Stomach (tissue), 8 donors: ENCODE measurements at regions not wholly inside any gene's neighbourhood (a gene's known extent, or its start where the extent isn't known, plus 50 kb on each side); places are given as distances from the start of the nearest gene placed in this dataset.

Experiments
- DNase-seq, 2 donors: peaks; one replicate each; pipeline versions ENCODE4 v3.0.0 to v3.0.0-alpha.2; 2013 to 2019
- H3K27ac ChIP-seq, 5 donors: fragments of 200-600 bp in 4 of 5; sonication (generic) in 4 of 5; one replicate each; pipeline ENCODE4 v1.5.1; 2013 to 2019; ENCODE audit warnings: mild to moderate bottlenecking in 1 of 5, moderate library complexity in 1 of 5
- H3K27me3 ChIP-seq, 3 donors: fragments of 200-600 bp; sonication (generic); one replicate each; pipeline ENCODE4 v1.5.1; 2017 to 2019; ENCODE audit warnings: mixed run types in 1 of 3
- H3K36me3 ChIP-seq, 4 donors: fragments of 200-600 bp; sonication (generic); 1 replicate in 3 of 4; 2 replicates in 1 of 4; pipeline ENCODE4 v1.5.1; 2016 to 2019
- H3K4me1 ChIP-seq, 4 donors: fragments of 200-600 bp; sonication (generic); one replicate each; pipeline ENCODE4 v1.5.1; 2016 to 2019
- H3K4me3 ChIP-seq, 4 donors: fragments of 200-600 bp; sonication (generic) in 3 of 4; one replicate each; pipeline ENCODE4 v1.5.1; 2016 to 2019; ENCODE audit warnings: mild to moderate bottlenecking in 1 of 4
- H3K9me3 ChIP-seq, 4 donors: fragments of 200-600 bp; sonication (generic); one replicate each; pipeline ENCODE4 v1.5.1; 2016 to 2019
- EP300 ChIP-seq: sonication (generic); formaldehyde crosslinking; IDR thresholded peaks from one replicate; pipeline ENCODE4 v1.6.1; 2017; ENCODE audit warnings: antibody characterized with exemption
- POLR2A ChIP-seq, 4 donors: fragments of 450-650 bp; IDR thresholded peaks; one replicate each; pipeline ENCODE4 v1.6.1; 2016; ENCODE audit warnings: antibody characterized with exemption in 4 of 4, control low read depth in 2 of 4, mild to moderate bottlenecking in 1 of 4, moderate library complexity in 1 of 4
- POLR2AphosphoS5 ChIP-seq, 3 donors: sonication (generic); formaldehyde crosslinking; IDR thresholded peaks; one replicate each; pipeline ENCODE4 v1.6.1; 2016; ENCODE audit warnings: antibody characterized with exemption in 3 of 3
- WGBS, 5 donors: extraction: QIAGEN DNeasy Blood & Tissue Kit in 3 of 5; methylation state at CpG; one replicate each; pipeline versions ENCODE4 v1.1.5 to v1.1.7; 2013 to 2018; 5-methylcytosine and 5-hydroxymethylcytosine counted together
- intact Hi-C: fragments of 100-400 bp; cut with DNase I; formaldehyde crosslinking; loops from one replicate; pipeline ENCODE4 v1.15.1; 2023; ENCODE audit warnings: low total_unique reads
- TF ChIP-seq, protein P1 (sequence below), 7 experiments: fragments of 450-650 bp in 4 of 7; fragments of 200-600 bp in 3 of 7; sonication (generic) in 3 of 7; IDR thresholded peaks; one replicate each; pipeline ENCODE4 v1.5.1; 2016 to 2019; ENCODE audit warnings: antibody characterized with exemption in 7 of 7, control low read depth in 2 of 7, mild to moderate bottlenecking in 1 of 7
- donor health status: healthy with polysubstance abuse.
- donor health status: Bipolar disorder and iron deficiency.
- donor health status: healthy.

DNA sequence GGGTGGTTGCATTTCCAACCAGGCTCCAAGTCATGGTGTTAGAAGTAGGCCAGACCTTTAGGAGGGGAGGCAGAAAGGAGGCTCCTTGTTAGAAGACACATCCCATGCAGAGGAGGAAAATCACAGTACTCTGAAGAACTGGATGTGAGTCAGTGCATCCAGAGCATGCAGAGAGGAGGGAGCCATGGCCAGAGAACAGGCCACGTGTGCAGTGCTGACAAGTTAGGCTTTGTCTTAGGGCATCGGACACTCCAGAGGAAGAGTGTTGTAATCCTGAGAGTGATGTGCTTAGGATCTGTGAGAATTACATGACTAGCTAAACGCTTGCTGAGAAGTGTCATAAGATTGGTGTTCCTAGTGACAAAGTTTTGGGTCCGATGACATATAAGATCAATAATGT lies 456.5 kb upstream of the THRB start:
- WGBS, 5 donors, result 82 to 100% (median 96%) methylated on average over 4 of the region's 4 CpGs
- TF ChIP-seq, protein P1, sequence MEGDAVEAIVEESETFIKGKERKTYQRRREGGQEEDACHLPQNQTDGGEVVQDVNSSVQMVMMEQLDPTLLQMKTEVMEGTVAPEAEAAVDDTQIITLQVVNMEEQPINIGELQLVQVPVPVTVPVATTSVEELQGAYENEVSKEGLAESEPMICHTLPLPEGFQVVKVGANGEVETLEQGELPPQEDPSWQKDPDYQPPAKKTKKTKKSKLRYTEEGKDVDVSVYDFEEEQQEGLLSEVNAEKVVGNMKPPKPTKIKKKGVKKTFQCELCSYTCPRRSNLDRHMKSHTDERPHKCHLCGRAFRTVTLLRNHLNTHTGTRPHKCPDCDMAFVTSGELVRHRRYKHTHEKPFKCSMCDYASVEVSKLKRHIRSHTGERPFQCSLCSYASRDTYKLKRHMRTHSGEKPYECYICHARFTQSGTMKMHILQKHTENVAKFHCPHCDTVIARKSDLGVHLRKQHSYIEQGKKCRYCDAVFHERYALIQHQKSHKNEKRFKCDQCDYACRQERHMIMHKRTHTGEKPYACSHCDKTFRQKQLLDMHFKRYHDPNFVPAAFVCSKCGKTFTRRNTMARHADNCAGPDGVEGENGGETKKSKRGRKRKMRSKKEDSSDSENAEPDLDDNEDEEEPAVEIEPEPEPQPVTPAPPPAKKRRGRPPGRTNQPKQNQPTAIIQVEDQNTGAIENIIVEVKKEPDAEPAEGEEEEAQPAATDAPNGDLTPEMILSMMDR (IDR thresholded peaks at IDR 0.05), result no peak
- no peak for TF ChIP-seq POLR2AphosphoS5 (IDR thresholded peaks at IDR 0.05)
- no peak for TF ChIP-seq POLR2A (IDR thresholded peaks at IDR 0.05)
- no peak for TF ChIP-seq EP300
- Histone ChIP-seq H3K27ac (no peak overlapping the region), H3K4me3 (no peak overlapping the region), H3K9me3 (no peaks in the 10 kb centered on the region), H3K36me3 (no peaks in the 10 kb centered on the region), H3K27me3 (no peaks in the 10 kb centered on the region), H3K4me1 (no peaks in the 10 kb centered on the region)
- DNase-seq, result no peak
- intact Hi-C loops, result no loop called here

DNA sequence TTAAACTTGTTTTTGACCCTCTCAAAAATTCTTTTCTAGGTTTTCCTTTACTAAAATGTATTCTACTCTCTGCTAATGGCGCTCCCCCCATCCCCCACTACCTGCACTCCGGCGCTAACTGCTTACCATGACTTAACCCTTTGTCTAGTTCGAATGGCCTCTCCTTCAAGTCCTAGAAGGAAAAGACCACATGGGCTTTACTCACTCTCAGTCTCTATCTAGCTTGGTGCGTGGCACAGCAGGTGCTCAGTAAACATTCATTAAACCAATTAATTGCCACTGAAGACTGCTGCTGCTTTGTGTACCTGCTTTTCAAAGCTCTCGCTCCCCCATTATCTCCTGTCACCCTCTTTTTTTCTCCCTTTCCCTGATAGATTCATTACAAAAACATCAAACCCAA lies 457.7 kb upstream of the THRB start:
- H3K27ac ChIP-seq, result no peak overlapping the region
- no peaks in the 10 kb centered on the region for H3K27me3 ChIP-seq
- TF ChIP-seq POLR2A (IDR thresholded peaks at IDR 0.05), result no peak
- TF ChIP-seq POLR2AphosphoS5 (IDR thresholded peaks at IDR 0.05), result no peak
- TF ChIP-seq, protein P1 (IDR thresholded peaks at IDR 0.05), result no peak
- TF ChIP-seq EP300, result no peak
- H3K4me3 ChIP-seq, result no peak overlapping the region
- DNase-seq, result no peak
- H3K9me3 ChIP-seq, result no peaks in the 10 kb centered on the region
- no peaks in the 10 kb centered on the region for H3K4me1 ChIP-seq
- H3K36me3 ChIP-seq, result no peaks in the 10 kb centered on the region
- intact Hi-C loops, result no loop called here
- WGBS, 5 donors, result 66 to 77% (median 69%) methylated on average over 6 of the region's 6 CpGs

DNA sequence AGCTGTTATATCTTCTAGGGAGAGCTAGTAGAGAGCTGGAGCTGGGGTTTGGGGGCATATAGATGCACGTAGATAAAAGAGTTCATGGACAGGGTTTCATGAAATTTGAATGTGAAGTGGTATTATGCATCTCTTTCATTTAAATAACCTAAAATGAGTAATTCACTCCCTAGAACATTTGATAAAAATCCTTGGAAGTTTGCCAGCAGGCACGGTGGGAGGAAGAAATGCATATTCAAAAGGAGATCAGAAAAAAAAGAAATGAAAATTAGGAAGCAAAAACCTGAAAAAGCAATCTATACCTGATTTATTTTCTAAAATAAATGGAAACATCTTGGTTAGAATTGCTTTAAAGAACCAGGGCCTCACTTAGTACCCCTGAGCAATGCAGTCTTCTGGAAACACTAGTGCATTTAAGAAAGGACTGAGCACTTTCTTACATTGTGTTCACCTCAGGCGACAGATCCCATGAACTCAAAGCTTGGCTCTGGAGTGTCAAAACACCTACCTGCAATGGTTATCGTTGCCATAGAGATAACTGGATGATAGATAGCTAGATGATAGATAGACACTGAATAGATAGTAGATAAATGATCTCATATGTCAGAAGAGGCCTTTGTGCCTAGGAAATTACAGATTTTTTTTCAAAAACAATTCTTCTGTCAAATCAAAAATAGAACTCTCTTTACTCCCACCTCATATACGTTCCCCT lies 458.6 kb upstream of the THRB start:
- no peaks in the 10 kb centered on the region for H3K4me1 ChIP-seq
- 57 to 65% (median 61%) methylated on average over 5 of the region's 5 CpGs for WGBS, 5 donors
- H3K27ac ChIP-seq, result no peak overlapping the region
- intact Hi-C loops, result no loop called here
- no peak overlapping the region for H3K4me3 ChIP-seq
- H3K27me3 ChIP-seq, result no peaks in the 10 kb centered on the region
- DNase-seq, result no peak
- H3K9me3 ChIP-seq, result no peaks in the 10 kb centered on the region
- TF ChIP-seq EP300 (no peak), POLR2AphosphoS5 (IDR thresholded peaks at IDR 0.05) (no peak), POLR2A (IDR thresholded peaks at IDR 0.05) (no peak)
- TF ChIP-seq, protein P1 (IDR thresholded peaks at IDR 0.05), result no peak
- H3K36me3 ChIP-seq, result no peaks in the 10 kb centered on the region

DNA sequence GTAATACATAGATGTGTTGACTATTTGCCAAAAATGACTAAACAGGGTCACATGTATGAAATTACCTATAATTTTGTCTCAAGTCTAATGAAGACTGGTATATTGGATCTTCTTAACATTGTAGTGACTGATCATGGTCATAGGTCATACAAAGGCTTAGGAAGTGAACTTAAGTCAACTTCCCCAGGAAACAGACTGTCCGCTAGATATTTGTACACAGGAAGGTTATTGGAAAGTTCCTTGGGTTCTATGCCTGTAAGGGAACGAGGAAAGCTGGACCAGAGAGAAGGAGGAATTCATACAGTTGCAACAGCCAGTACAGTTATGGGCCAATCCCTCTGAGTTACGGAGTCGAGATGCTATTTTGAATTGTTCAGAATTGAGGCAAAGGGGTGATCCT lies 462.0 kb upstream of the THRB start:
- WGBS, 5 donors, result 85 to 95% (median 89%) methylated on average over 4 of the region's 4 CpGs
- Histone ChIP-seq H3K4me1 (no peaks in the 10 kb centered on the region), H3K27me3 (no peaks in the 10 kb centered on the region), H3K9me3 (peaks cover 0 to 11% (median 2%) of the 10 kb centered on the region in 4 donors), H3K36me3 (no peaks in the 10 kb centered on the region), H3K4me3 (no peak overlapping the region), H3K27ac (no peak overlapping the region)
- intact Hi-C loops, result no loop called here
- no peak for DNase-seq
- no peak for TF ChIP-seq POLR2AphosphoS5 (IDR thresholded peaks at IDR 0.05)
- TF ChIP-seq, protein P1 (IDR thresholded peaks at IDR 0.05), result no peak
- TF ChIP-seq POLR2A (IDR thresholded peaks at IDR 0.05), result no peak
- no peak for TF ChIP-seq EP300
